Activated CD4-positive, alpha-beta T cell treated with anti-CD3 and anti-CD28 coated beads, Interleukin-10, Interleukin-2, amounts not matched to agents 100 ng/mL and 50 ng/mL, durations not matched to agents 16 hours and 8 hours (primary cell): ENCODE measurements at regions not wholly inside any gene's neighbourhood (a gene's known extent, or its start where the extent isn't known, plus 50 kb on each side); places are given as distances from the start of the nearest gene placed in this dataset.

ENCODE experiments used
- DNase-seq: peaks from one replicate; pipeline ENCODE4 v3.0.0-alpha.2; 2020

DNA sequence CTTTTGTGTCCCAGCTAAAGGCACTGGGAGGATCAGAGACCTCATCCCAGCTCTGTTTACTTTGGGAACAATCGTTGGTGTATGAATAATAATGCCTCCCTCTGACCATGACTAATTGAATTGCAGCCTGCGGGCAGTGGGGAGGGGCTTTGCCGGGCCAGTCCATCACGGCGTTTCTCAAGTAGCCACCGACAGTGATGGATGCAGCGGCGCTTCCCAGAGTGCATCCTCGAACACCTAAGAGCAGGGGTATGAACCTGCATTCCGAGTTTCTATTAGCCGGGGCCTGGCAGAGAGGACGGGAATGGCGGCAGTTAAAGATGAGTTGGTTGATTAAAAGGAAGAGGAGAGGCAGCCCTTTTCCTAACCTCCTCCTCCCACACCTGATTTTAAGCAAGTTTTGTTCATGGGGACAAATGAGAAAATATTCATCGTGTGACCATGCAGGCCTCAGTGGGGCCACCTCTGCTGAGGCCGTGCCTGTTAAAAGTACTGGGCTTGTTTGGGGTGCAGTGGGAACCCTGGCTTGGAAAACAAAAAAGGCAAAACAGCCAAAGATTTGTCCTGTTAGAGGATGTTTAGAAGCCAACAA is 154.1 kb downstream of the FOXA2 start:
- DNase-seq, result no peak

DNA sequence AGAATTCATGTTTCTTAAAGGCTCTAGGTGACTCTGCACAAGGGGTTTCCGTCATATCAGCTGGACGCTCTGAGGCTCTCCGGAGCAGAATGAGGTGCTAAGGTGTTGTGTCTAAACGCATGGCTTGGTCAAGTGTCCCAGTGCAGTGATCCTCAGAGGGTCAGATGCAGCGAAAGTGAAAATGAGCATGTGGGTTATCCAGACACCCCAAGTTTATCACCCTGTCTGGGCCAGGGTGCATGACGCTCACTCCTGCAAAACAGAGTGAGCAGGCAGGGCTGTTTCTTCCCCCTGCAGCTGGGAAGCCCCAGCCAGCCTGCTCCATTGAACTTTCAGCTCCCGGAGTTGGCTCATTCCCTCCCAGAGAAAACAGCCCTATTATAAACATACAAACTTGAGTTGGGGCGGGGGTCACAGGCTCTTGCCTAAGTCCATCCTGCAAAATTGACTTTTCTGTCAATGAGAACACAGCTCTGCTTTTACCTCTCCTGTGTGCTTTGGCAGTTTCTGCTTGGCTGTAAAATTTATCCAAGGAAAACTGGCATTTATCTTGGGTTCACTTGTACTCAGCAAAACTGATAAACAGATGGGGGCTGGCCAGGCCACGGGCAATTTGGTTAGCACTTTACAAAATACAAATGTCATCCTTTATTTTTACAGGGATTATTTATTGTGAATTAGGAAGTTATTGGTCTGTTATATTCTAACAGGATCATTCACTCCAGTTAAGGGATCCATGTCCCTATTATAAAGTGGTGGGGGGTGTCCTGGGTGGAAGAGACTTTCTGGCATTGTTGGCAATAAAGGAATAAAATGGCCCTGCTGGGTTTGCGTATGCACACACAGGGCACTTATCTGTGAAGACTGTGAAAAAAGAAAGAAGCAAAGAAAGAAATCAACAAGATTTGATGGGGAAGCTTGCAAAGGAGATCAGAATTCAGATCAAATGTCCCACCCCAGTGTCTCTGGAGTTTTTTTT is 154.9 kb downstream of the FOXA2 start:
- no peak for DNase-seq

DNA sequence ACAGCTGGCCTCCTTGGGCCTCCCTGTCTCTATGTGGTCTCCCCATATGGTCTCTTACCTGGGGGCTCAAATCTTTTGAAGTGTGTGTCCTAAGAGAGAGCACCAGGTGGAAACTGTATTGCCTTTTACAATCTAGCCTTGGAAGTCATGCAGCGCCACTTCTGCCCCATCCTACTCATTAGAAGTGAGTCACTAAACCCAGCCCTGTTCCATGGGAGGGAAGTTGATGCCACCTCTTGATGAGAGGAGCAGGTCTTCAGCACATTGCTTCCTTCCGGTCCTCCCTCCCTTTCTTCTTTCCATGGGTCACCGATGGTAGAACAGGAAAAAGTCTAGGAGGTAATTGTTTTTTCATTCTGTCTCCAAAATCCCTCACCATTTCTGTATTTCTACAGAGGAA is 156.3 kb downstream of the FOXA2 start:
- no peak for DNase-seq

DNA sequence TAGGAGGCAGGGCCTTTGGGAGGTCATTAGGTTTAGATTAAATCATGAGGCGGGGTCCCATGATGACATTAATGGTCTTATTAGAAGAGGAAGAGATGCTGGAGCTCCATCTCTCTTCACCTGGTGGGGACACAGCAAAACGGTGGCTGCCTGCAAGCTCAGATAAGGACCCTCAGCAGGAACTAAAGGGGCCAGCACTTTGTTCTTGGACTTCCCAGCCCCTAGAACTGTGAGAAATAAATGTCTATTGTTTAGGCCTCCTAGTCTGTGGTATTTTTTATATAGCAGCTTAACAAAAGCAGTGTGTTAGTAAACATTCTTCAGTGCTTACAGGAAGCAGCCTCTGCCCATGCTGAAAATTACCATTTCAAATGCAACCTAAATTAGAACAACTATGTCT is 157.6 kb downstream of the FOXA2 start:
- no peak for DNase-seq

DNA sequence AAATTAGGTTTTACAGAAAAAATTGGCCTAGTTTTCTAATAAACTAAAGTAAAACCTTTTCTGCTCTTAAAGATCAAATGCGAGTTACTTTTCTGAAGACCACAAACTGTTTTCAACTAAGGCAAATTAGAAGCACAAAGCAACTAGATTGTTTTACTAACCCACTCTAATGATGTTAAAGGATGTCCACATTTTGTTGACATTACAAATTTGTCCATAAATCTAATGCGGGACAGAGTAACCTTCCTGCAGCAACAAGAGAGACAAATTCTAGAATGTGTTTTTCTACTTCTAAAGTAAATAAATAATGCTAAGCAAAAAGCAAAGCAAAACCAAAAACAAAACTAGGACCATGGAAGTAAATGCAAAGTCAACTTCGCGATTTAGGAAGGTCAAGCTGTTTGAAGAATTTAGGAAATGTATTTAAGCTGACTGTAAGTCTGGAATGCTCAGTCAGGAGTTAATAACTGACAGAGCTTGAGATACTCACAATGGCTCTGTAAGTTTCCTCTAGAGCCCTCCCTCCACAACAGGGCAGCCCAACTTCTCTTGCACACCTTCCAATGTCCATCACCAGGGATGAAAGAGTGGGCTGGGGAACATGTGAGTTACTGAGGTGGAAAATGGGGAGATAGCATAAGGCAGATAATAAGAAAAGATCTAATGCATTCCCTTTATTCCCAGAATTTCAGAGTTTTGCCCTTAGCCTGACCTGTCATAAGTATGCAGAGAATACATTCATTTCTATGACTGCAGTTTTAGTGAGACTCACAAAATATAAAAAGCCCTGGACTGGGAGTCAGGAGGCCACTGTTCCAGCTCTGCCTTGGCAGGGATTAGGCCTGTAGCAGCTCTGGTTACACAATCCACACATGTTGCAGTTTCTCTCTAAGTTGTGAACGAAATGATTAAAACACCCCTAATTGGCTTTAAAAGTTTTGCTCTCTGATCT is 158.8 kb downstream of the FOXA2 start:
- no peak for DNase-seq

DNA sequence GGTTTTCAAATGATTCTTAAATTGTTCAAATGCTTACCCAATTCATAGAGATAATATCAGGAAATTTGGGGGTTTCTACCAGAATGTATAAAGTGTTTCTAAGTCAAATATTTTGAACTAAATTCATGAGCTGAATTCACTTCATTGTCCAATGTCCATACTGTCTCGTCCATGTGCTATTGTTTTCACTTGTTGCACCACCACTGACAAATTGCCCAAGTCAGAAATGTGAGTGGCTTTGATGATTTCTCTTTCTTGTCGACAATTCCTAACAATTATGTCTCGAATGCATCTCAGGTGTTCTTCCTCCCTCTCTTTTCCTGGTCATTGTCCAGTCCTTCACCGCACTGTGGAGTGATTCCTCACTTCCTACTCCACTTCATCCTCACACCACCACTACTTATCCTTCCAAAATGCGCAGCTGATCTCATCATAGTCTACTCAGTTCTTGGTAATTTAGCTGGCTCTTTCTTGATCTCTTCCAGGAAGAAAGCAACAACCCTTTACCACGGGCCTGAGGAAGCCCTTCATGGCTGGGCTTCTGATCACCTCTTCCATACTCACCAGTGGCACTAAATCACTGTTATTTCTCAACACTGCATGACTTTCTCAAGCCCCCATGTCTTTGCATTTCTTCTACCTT is 161.1 kb downstream of the FOXA2 start:
- DNase-seq, result no peak

DNA sequence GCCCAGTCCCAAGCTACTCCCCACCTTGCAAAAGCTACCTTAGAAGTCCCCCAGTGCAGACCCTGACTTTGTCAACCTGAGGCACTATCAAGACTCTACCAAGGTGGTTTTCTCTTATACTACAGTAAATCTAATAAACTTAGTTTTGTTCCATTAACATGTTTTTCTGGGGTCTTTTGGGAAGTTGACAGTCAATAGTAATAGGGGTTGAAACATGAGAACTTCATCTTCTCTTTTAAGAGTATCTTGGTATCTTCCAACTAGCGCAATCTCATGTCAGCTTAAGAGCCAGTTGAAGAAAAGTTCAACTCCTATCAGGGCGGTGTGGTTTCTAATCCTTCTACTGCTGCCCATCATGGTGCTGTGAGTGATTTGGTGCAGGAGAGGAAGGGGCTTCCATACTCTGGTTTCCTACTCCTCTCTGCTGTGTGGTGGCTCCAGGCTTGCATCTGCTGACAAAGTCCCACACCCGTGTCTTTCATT is 164.2 kb downstream of the FOXA2 start:
- DNase-seq, result no peak

DNA sequence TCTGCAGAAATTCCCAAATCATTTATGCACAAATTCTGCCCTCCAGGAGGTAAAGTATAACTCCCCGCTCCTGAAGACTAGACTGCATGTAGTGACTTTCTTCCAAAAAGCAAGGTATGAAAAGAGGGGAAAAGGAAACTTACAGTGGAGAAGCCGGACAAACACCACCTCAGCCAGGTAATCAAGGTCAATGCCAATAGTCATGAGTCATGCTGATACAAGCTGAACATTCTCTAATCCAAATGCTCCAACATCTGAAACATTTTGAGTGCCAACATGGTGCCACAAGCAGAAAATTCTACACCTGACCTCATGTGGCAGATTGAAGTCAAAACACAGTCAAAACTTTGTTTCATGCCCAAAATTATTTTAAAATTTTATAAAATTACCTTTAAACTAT is 165.6 kb downstream of the FOXA2 start:
- no peak for DNase-seq

DNA sequence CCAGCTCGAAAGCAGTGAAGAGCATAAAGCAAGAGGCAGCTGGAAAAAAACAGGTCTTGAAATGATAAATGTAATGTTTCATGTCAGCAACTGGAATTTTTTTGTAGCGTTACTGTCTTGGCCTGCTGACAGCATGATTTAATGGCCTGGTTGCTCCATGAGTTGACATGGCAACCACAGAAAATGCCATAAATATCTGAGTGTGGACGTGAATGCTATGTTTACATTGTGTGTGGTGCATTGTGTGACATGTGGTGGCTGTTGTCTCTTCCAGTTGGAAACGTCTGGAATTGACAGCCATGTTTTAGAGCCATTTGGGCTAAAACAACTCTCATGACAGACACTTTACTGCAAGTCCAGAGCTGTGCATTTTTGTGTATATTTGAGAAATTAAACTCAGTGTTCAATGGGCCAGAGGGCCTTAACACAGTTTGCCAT is 170.0 kb downstream of the FOXA2 start:
- no peak for DNase-seq

DNA sequence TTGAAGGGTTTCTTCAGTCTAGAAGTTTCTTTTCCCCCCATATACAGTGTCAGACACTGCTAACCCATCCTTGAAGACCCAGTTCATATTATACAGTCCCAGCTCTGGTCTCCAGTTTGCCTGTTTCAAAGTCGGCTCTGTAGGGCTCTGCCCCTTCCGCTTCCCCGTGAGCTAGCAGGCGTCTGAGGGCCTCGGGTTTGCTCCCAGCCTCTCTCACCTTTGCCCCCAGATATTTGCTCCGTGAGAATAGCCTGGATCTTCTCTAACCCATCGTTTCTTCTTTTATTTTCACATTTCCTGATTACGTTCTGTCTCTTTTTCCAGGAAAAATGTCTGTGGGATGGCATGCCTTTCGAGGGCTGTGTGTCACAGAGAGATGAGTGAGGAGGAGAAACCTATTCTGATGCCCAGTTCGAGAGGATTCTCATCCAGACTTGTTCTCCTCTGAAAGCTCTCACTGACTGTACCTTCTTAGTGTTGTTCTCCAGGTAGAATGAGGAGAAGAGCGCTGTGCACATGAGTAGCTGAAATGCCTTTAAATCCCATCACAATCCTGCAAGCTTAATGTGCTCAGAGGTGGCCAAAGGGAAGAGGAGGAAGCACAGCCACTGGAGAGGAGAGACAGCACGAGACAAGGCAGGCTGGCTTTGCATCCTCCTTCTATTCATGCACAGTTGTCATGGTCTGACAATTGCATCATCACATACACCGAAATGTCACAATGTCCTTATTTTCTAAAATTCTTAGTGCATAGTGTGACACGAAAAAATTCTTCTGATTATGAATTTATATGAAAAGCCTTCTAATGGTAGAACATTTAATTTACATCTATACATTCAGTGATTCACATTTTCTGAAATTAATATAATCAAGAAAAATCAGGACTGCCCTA is 171.1 kb downstream of the FOXA2 start:
- no peak for DNase-seq

DNA sequence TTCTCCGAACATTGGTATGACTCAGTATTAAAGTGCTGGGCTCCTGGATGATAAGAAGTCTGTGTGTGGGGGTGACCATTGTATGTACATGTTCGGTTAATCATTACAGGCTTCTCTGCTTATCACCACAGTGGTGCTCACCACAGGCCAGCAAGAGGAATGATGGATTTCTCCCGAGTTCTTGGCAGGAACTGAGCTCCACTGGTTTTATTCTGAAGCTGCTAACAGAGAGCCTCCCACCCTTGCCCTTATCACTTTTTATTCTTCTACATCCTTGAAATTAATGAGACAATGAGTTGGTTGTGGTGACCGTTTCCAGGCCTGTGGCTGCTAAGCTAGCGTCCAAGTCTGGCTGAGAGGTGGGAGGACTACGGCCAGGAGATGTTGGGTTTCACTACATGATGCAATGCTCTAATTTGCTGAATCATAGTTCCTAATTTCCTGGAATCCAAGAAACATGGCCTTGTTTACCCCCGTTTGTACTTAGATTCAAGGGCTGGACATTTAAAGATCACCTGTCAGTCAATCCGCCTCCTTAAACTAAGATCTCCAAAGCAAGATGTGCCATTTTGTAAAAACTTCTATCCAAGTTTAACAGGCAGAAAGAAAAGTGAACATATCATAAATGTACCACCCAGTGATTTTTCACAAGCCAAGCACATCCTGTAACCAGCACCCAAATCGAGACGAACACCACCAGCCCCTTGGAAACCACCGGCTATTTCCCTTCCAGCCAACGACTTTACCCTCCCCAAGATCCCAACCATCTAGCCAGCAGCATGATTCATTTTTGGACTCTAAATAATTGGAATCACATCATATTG is 172.5 kb downstream of the FOXA2 start:
- DNase-seq, result no peak

DNA sequence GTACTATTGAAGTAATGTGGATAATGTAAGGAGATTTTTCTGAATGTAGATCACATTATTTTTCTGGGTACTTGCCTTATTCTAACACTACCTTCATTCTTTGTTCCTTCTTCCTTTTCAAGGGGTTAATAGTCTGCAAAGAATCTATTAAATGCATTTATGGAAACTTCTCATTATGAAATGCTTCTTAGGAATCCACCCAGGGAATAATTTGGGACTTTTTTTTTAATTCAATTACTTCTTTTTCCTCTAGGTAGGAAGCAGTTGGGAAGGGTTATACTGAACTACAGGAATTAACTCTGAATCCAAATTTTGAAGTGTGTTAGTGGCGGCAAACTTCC is 173.1 kb downstream of the FOXA2 start:
- no peak for DNase-seq

DNA sequence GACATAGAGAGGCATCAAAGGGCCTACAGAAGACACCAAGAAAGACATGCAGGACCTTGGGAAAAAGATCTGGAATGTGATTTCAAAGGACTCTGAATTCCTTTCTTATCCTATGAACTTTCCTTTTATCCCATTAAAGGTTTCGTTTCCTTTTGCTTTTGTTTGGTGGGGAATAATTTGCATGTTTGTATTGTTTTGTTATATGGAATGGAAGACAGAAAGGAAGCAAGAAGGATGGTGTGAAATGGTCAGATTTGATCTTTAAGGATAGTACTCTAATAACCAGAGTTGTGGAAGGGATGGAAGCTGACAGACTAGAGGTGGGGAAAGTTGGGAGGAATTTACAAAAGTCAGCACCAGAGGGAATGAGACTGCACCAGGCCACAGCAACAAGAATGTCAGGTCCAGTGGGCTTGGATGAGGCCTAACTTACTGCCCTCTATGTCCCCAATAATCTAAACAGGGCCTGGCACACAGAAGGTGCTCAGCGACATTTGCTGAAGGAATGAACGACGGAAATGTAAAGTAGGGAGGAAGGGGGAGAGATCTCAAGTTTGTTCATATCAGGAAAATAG is 173.7 kb downstream of the FOXA2 start:
- DNase-seq, result no peak

DNA sequence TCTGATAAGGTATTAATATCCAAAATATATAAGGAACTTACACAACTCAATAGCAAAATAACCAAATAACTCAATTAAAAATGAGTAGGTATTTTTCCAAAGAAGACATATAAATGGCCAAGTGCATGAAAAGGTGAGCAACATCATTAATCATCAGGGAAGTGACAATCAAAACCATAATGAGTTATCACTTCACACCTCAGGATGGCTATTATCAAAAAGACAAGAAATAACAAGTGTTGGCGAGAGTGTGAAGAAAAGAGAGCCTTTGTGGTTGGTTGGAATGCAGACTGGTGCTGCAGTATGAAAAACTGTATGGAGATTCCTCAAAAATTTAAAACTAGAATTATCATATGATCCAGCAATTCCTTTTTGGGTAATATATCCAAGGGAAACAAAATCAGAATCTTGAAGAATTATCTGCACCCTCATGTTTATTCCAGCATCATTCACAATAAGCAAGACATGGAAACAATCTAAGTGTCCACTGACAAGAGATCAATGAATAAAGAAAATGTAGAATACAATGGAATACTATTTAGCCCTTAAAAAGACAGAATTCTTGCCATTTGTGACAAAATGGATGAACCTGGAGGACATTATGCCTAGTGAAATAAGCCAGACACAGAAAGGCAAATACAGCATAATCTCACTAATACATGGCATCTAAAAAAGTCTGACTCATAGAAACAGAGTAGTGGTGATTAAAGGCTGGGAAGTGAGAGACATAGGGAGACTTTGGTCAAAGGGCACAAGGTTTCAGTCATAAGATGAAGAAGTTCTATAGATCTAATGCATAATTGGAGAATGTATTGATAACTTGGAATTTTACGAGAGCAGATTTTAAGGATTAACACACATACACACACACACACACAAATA is 175.6 kb downstream of the FOXA2 start:
- DNase-seq, result no peak

DNA sequence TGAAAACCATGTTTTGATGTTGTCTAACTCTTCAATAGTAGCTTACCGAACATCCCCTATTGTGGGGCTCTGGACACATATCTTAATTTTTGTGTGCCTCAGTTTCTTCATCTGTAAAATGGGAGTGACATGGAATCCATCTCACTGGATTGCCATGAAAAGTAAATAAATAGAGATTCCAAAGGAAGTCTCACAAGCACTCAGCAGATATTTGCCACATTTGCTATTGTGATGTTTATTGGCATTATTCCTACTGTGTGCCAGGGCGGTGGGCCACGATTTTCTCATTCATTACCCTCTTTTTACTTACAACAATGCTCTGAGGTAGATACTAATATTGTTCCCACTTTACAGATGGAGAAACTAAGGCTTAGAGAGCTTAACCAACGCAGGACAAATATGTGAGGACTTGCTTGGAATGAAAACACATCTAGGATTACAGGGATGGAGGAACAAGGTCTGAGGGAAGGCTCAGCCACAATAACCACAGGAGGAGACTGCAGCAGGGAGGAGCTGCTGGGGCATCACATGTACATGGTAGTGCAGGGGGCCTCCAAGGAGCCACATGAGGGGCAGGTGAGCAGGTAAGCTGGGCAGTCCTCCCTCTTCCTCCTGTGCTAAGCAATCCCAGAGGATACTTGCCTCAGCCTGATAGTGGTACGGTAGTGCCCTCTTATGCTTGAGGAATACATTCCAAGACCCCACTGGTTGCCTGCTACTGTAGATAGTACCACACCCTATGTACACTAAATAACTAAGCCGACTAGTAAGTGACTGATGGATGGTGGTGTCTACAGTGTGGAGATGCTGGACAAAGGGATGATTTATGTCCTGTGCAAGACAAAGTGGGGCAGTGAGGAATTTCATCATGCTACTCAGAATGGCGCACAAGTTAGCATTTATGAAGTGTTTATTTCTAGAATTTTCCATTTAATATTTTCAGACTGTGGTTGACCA is 176.9 kb downstream of the FOXA2 start:
- DNase-seq, result no peak

DNA sequence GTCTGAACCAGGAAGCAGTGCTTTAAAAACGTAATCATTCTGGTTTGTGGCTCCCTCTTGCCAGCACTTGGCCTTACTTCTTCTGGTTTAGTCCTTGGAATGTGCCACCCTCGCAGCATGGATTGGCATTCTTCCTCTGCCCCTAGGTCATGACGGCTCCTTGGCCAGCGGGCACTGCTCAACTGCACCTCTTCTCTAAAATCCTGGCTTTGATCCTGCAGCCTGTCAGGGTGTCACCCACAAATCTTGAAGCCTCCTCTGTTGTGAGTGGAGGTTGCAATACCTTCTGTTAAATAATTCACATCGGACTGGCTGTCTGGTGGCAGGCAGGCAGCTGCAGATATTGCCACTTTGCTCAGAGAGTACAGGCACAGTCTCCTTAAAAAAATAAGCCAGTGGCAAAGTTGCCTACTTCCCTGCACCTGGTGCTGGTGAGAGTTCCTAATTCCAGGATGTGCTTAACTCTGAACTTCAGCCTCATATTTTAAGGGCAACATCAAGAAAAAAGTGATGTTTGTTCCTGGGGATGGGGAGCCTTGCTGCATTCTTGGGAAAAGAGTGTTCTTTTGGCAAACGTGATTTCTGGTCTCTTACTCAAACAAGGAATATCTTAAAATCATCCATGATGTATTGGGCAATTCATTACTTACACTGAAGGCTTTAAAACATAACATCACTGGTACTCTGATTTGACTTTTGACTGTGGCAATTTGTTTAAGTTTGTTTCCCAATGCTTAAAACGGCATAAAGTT is 179.8 kb downstream of the FOXA2 start:
- DNase-seq, result no peak
